Lung (tissue), 11 donors: ENCODE measurements at regions not wholly inside any gene's neighbourhood (a gene's known extent, or its start where the extent isn't known, plus 50 kb on each side); places are given as distances from the start of the nearest gene placed in this dataset.

Experiments used
- ATAC-seq: fragments of 200-7000 bp; cut with Tn5 transposase; one replicate; pipeline ENCODE4 v1.9.1; 2020; ENCODE audit warnings: moderate number of reproducible peaks; ENCODE audit not compliant: insufficient read depth, low FRiP score
- DNase-seq, 3 donors: peaks; one replicate each; pipeline ENCODE4 v3.0.0-alpha.2; 2013 to 2017
- H3K27ac ChIP-seq, 2 donors: one replicate each; pipeline ENCODE4 v1.5.1; 2013; ENCODE audit warnings: mild to moderate bottlenecking in 2 of 2, moderate library complexity in 2 of 2, control low read depth in 1 of 2, inconsistent platforms in 1 of 2, low read depth in 1 of 2, low read length in 1 of 2
- H3K27me3 ChIP-seq, 3 donors: one replicate each; pipeline ENCODE4 v1.5.1; 2013; ENCODE audit warnings: low read length in 2 of 3; ENCODE audit not compliant: control insufficient read depth in 3 of 3, insufficient read depth in 3 of 3
- H3K36me3 ChIP-seq, 4 donors: one replicate each; pipeline ENCODE4 v1.5.1; 2013; ENCODE audit warnings: low read length in 4 of 4, mild to moderate bottlenecking in 1 of 4, moderate library complexity in 1 of 4; ENCODE audit not compliant: control insufficient read depth in 4 of 4, insufficient read depth in 4 of 4
- H3K4me1 ChIP-seq, 5 donors: one replicate each; pipeline ENCODE4 v1.5.1; 2013; ENCODE audit warnings: low read length in 5 of 5, mild to moderate bottlenecking in 2 of 5, moderate library complexity in 1 of 5; ENCODE audit not compliant: control insufficient read depth in 5 of 5, insufficient read depth in 5 of 5
- H3K4me3 ChIP-seq: one replicate; pipeline ENCODE4 v1.5.1; 2013; ENCODE audit warnings: mild to moderate bottlenecking, control low read depth, moderate library complexity
- H3K9ac ChIP-seq, 2 donors: one replicate each; pipeline ENCODE4 v1.5.1; 2013; ENCODE audit warnings: low read length in 2 of 2, control low read depth in 1 of 2; ENCODE audit not compliant: insufficient read depth in 1 of 2
- H3K9me3 ChIP-seq, 4 donors: one replicate each; pipeline ENCODE4 v1.5.1; 2013; ENCODE audit warnings: low read length in 3 of 4, mild to moderate bottlenecking in 1 of 4, moderate library complexity in 1 of 4; ENCODE audit not compliant: control insufficient read depth in 4 of 4, insufficient read depth in 3 of 4
- WGBS, 2 donors: extraction: QIAGEN DNeasy Blood & Tissue Kit; methylation state at CpG; one replicate each; pipeline ENCODE4 v1.1.7; 2013; 5-methylcytosine and 5-hydroxymethylcytosine counted together
- TF ChIP-seq, protein P1 (sequence below): IDR thresholded peaks from 2 replicates; pipeline ENCODE4 v1.5.1; 2012; ENCODE audit warnings: mild to moderate bottlenecking; ENCODE audit errors: control extremely low read depth, extremely low read depth
- donor health status: control.
- donor health status: control.
- donor health status: Bipolar disorder and iron deficiency.
- donor health status: healthy.
- donor health status: DM: yes; HTN: yes; CAD: no.

GRCh38 chr13:58850161-58850560 lies 1218.6 kb downstream of the PCDH17 start:
- no peaks in the 10 kb centered on the region for H3K36me3 ChIP-seq
- no peak overlapping the region for H3K27ac ChIP-seq
- peak in 2 of 3 donors; percentile 17 to 25 for DNase-seq
- peaks cover 0 to 6% (median 0%) of the 10 kb centered on the region in 5 donors for H3K4me1 ChIP-seq
- no peak overlapping the region for H3K4me3 ChIP-seq
- H3K9ac ChIP-seq = no peak overlapping the region
- H3K27me3 ChIP-seq = no peaks in the 10 kb centered on the region
- TF ChIP-seq, protein P1, sequence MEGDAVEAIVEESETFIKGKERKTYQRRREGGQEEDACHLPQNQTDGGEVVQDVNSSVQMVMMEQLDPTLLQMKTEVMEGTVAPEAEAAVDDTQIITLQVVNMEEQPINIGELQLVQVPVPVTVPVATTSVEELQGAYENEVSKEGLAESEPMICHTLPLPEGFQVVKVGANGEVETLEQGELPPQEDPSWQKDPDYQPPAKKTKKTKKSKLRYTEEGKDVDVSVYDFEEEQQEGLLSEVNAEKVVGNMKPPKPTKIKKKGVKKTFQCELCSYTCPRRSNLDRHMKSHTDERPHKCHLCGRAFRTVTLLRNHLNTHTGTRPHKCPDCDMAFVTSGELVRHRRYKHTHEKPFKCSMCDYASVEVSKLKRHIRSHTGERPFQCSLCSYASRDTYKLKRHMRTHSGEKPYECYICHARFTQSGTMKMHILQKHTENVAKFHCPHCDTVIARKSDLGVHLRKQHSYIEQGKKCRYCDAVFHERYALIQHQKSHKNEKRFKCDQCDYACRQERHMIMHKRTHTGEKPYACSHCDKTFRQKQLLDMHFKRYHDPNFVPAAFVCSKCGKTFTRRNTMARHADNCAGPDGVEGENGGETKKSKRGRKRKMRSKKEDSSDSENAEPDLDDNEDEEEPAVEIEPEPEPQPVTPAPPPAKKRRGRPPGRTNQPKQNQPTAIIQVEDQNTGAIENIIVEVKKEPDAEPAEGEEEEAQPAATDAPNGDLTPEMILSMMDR = no peak
- ATAC-seq = no peak
- H3K9me3 ChIP-seq = peaks cover 0 to 6% (median 0%) of the 10 kb centered on the region in 4 donors

DNA sequence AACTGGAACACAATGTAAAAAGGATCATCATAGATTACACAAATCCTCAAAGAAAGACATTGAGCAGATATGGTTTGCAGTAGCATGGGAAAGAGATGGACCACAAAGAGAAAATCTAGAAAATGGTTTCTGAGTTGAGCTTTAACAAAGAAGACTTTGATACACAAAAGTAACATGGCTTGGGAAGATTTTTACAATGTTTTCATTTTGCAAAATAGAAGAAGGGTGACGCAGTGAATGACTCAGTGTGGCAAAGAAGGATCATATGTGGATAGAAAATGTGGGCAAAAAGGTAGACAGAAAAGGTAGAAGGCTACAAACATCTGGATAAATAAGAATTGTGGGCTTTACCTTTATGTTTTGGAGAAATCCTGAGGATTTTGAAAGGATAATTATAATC lies 1220.5 kb downstream of the PCDH17 start:
- DNase-seq (no peak), ATAC-seq (no peak)
- H3K9ac ChIP-seq = no peak overlapping the region
- H3K9me3 ChIP-seq = no peaks in the 10 kb centered on the region
- no peak overlapping the region for H3K27ac ChIP-seq
- H3K36me3 ChIP-seq = no peaks in the 10 kb centered on the region
- H3K27me3 ChIP-seq = no peaks in the 10 kb centered on the region
- 0% methylated on average over 1 of the region's 1 CpG for WGBS, 2 donors
- no peak overlapping the region for H3K4me3 ChIP-seq
- TF ChIP-seq, protein P1 = no peak
- H3K4me1 ChIP-seq = peaks cover 0 to 11% (median 0%) of the 10 kb centered on the region in 5 donors

DNA sequence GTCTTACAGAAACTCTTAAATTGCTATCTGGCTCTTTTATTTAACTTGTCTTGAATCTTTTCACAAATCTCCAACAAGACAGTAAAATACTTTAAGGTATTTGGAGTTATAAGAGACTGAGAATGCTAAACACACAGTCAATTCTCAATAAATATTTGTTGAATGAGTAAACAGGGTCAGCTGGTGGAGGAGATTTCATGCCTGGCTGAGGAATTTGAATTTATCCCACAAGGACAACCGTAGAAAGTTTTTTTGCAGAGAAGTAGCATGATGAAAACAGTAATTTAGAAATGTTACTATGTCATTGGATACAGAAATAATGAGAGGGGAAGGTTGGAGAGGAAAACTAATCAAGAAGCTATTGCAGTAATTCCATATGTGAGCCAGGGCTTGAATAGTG lies 1223.7 kb downstream of the PCDH17 start:
- no peak for ATAC-seq

More for the DNA sequence above, 1223.7 kb downstream of the PCDH17 start:
- DNase-seq = peak in 2 of 3 donors; percentile 14 to 20
- Histone ChIP-seq H3K27ac (no peak overlapping the region), H3K27me3 (no peaks in the 10 kb centered on the region), H3K9me3 (peaks cover 0 to 6% (median 0%) of the 10 kb centered on the region in 4 donors), H3K9ac (no peak overlapping the region), H3K4me1 (peaks cover 0 to 6% (median 0%) of the 10 kb centered on the region in 5 donors), H3K4me3 (no peak overlapping the region), H3K36me3 (no peaks in the 10 kb centered on the region)
- TF ChIP-seq, protein P1 = no peak
- WGBS, 2 donors = 40 to 64% methylated on average over 1 of the region's 1 CpG
